T-helper 1 cell treated with Interleukin-12 subunit alpha and Interleukin-12 subunit beta and Interleukin-4 antibody, amounts not matched to agents 30 ng/mL and 1 ng/mL, for 36 hours (primary cell): ENCODE measurements at regions not wholly inside any gene's neighbourhood (a gene's known extent, or its start where the extent isn't known, plus 50 kb on each side); places are given as distances from the start of the nearest gene placed in this dataset.

Source experiments
- intact Hi-C: fragments of 100-400 bp; cut with micrococcal nuclease; formaldehyde crosslinking; loops from one replicate; pipeline ENCODE4 v1.15.1; 2024

DNA sequence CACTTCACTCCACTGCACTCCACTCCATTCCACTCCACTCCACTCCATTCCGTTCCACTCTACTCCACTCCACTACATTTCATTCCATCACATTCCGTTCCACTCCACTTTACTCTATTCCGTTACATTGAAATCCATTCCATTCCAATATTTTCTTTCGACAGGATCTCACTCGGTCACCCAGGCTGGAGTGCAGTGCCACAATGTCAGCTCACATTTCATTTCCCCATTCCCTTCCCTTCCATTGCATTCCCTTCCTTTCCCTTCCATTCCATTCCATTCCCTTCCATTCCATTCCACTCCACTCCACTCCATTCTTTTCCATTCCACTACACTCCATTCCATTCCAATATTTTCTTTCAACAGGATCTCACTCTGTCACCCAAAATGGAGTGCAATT lies 1407.6 kb upstream of the USP9Y start:
- intact Hi-C loops, result loop anchor here (10.0 kb wide), 1 partner anchor 309 kb away; no protein-coding TSS in a partner anchor

DNA sequence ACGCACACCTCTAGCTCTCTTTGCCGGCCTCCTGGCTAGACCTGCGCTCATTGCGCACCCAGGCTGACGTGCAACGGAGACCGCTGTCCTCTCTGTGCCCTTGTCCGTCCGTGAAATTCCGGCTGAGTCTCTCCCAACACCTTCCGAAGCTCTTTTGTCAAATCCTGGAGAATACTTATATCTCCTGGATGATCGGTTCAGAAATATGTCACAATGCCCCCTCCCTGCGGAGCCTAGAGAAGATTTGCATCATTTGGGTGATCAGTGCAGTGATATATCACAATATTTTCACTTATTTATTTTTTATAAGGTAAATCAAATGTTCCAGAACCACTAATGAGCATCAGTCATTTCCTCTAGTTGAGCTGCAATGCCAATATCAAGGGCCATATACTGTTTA lies 1366.9 kb upstream of the USP9Y start:
- intact Hi-C loops, result no loop called here
